LNCAP (cell line): ENCODE measurements at regions not wholly inside any gene's neighbourhood (a gene's known extent, or its start where the extent isn't known, plus 50 kb on each side); places are given as distances from the start of the nearest gene placed in this dataset.

Experiments
- CTCF ChIP-seq: fragments of 450-650 bp; IDR thresholded peaks from 2 replicates; pipeline ENCODE4 v1.5.1; 2017; ENCODE audit warnings: mild to moderate bottlenecking

DNA sequence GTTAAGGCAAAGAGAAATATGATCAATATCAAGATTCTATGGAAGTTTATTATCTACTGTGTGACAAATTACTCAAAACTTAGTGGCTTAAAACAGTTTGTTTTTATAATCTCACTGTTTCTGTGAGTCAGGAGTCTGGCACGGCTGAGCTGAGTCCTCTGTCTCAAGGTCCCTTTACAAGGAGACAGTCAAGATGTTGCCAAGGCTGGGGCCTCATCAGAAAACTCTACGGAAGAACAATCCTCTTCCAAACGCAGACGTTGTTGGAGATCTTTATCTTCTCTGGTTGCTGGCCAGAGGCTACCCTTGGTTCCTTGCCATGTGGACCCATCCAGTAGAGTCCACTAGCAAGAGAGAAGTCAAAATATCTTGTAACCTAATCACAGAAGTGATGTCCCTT is 100.6 kb upstream of the CCND2 start:
- TF ChIP-seq CTCF, result no peak

DNA sequence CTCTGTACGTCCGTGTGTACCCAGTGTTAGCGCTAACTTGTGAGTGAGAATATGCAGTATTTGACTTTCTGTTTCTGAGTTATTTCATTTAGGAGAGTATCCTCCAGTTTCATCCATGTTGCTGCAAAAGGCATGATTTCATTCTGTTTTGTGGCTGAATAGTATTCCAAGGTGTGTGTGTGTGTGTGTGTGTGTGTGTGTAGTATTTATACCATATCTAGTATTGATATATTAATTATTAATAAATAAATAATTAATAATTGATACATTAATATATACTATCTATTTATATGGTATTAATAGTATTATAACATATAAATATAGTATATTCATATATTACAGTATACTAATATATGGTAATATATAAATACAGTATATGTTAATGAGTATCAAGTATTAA is 101.8 kb upstream of the CCND2 start:
- TF ChIP-seq CTCF, result no peak

DNA sequence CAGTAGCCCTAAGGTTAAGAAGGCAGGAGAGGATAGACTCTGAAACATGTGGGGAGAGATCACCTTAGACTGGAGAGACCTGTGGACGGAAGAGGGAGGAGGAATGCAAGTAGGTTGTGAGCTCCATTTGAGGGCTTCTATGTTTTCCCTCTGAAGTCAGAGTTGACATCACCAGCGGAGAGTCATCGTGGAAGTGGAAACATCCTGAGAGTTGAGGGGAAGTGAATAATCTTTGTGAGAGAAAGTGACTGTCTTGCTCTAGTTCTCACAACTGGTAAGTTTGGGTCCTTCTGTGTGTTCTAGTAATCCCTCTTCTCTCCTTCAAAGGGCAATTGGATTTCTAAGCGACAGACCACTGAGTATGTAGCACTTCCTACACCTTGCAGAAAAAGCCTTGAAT is 103.6 kb upstream of the CCND2 start:
- no peak for TF ChIP-seq CTCF

DNA sequence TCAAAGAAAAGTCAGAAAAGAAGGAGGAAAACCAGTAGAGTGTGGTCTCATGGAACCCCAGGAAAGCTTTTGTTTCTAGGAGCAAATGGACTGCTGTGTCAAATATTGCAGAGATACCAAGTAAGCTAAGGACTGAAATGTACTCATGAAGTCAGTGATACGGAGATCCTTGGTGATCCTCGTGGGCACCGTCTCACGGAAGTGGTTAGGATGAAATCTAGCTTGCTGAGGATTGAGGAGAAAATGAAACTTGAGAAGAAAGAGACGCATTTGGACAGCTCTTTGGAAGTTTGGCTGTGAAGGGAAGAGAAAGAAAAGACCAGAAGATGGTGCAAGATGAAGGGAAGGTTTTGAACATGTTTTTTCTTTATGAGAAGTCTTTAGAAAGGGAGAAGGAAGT is 104.0 kb upstream of the CCND2 start:
- TF ChIP-seq CTCF, result no peak

DNA sequence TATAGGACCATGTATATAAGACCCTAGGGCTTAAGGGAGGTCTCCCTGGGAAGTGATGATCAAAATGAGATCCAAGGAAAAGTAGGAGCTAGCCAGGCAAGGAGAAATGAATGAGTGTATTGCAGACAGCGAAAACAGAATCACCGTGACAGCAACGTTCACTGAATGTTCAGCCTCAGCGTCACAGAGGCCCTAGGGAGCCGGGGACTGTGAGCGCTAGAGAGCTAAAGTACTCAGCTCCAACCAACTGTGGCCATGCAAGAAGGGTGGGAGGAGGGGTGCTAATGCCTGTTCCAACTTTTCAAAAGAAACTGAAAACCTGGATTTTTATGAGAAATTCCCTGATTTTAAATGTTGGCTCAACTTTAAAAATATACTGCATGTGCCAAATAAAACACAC is 105.5 kb upstream of the CCND2 start:
- TF ChIP-seq CTCF, result no peak

DNA sequence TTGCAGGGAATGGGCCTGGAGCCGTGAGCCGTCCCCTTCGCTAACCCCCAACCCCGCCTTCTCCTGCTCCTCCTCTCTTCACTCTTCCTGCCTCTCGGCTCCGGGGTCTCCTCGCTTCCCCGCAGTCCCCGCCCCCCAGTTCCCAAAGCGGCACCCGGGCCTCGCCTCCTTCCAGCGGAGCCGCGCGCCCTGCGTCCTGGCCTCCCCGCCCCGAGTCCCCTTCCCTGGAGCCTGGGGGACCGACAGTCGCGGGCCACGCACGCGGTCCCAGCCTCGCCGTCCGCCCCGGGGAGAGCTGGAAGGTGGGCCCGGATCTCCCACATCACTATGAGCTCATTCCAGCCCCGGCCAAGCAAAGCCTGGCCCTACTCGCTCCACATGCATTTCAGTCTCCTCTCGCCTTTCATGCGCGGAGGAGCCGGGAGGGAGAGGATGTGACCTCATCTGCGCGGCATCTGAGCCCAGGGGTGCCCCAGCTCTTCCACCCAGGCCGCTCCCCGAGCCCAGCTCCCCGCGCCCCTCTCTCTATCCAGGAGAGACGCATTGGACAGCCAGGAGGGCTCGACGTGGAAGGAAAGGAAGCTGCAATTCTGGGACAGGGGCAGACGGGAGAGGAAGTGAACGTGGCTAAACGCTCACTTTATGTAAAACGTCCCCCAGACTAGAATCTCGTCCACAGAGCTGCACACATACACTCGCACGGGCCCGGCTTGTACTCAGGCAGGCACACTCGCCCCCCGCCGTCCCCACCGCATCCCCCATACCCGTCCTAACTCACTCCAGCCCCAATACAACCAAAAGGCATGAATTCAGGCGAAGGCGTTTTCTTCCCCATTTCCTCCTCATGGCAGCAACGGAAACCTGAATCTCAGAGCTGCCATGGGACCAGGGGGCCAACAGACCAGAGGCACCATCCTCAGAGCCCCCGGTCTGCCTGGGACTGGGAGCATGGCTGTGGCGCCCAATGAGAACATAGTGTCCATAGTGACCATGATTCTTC is 108.7 kb upstream of the CCND2 start:
- TF ChIP-seq CTCF, result no peak

DNA sequence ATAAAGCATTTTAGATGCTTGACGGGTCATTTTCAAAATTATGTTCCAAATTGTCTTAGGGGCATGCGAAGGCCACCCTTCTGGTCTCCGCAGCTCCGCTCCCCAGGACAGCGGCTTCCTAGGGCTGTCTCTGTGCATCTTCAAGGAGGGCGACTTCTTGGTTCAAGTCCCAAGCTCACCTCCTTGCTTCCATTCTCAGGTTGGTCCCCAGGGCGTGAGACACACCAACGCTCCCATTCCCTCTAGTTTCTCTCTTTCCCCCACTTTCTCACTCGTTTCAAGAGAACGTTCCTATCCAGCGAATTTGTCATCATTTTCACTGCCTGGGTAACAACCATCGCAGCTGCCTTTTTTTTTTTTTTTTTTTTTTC is 109.4 kb upstream of the CCND2 start:
- no peak for TF ChIP-seq CTCF
